BLaER1 treated with 17β-estradiol and CSF1 and Interleukin-3, amounts not matched to agents 10 nM and 100 nM (cell line): ENCODE measurements at regions not wholly inside any gene's neighbourhood (a gene's known extent, or its start where the extent isn't known, plus 50 kb on each side); places are given as distances from the start of the nearest gene placed in this dataset.

Experiments
- H3K27ac ChIP-seq, 11 experiments: shearing (Covaris generic); formaldehyde crosslinking; 2 replicates each; pipeline ENCODE4 v1.8.1; 2022
- H3K27me3 ChIP-seq, 11 experiments: shearing (Covaris generic); formaldehyde crosslinking; 2 replicates each; pipeline ENCODE4 v1.8.1; 2022
- H3K36me3 ChIP-seq, 11 experiments: shearing (Covaris generic); formaldehyde crosslinking; 2 replicates each; pipeline ENCODE4 v1.8.1; 2022
- H3K4me1 ChIP-seq, 10 experiments: shearing (Covaris generic); formaldehyde crosslinking; 2 replicates each; pipeline ENCODE4 v1.8.1; 2022
- H3K4me2 ChIP-seq, 11 experiments: shearing (Covaris generic); formaldehyde crosslinking; 2 replicates each; pipeline ENCODE4 v1.8.1; 2022
- H3K4me3 ChIP-seq, 10 experiments: shearing (Covaris generic); formaldehyde crosslinking; 2 replicates each; pipeline ENCODE4 v1.8.1; 2022
- H3K9ac ChIP-seq, 11 experiments: shearing (Covaris generic); formaldehyde crosslinking; 2 replicates each; pipeline ENCODE4 v1.8.1; 2022
- H3K9me3 ChIP-seq, 11 experiments: shearing (Covaris generic); formaldehyde crosslinking; replicated peaks in 1 of 11; 2 replicates each; pipeline ENCODE4 v1.8.1; 2022
- H4K20me1 ChIP-seq, 11 experiments: shearing (Covaris generic); formaldehyde crosslinking; 2 replicates each; pipeline ENCODE4 v1.8.1; 2022
- Cebpa-rat ChIP-seq, 11 experiments: shearing (Covaris generic); IDR thresholded peaks; 2 replicates each; pipeline ENCODE4 v1.8.1; 2022

GRCh38 chr3:89847955-89848354, 740.5 kb downstream of the EPHA3 start:
- H3K4me3 ChIP-seq, result no peak overlapping the region
- no peak for TF ChIP-seq Cebpa-rat (IDR thresholded peaks at IDR 0.05)
- no peaks in the 10 kb centered on the region for H3K27me3 ChIP-seq
- H3K9me3 ChIP-seq, result no peaks in the 10 kb centered on the region
- no peaks in the 10 kb centered on the region for H4K20me1 ChIP-seq
- no peaks in the 10 kb centered on the region for H3K4me1 ChIP-seq
- H3K9ac ChIP-seq, result no peak overlapping the region
- no peak overlapping the region for H3K4me2 ChIP-seq
- no peaks in the 10 kb centered on the region for H3K36me3 ChIP-seq
- H3K27ac ChIP-seq, result no peak overlapping the region

DNA sequence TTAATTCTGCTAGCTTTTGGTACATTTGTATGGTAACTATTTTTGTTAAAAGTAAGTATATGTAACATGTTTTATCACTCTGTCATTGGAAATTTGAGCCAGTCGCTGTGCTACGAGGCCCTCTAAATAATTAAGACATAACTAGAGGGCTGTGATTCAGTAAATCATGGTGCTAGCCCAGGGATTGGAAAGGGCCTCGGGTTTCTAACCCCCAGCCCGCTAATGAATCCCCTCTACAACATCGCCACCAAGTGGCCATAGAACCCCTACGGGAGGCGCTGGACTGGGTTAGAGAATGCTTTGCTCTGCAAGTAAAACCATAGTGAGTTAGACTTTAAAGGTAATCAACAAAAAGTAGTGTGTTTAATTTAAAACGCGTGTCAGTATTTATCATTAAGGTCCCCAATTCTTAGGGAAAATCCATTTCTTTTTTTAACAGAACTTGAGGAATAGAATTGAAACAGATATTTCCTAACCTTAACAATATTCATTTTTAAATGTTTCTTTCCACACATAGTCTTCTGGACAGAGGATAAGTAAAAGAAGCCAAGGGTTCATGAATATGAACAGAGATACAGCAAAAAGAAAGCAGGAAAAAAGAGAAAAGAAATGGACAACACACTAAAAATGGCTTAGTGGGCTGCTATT, 744.7 kb downstream of the EPHA3 start:
- no peak overlapping the region for H3K4me3 ChIP-seq
- no peak overlapping the region for H3K4me2 ChIP-seq
- H3K4me1 ChIP-seq, result no peaks in the 10 kb centered on the region
- no peaks in the 10 kb centered on the region for H3K9me3 ChIP-seq
- no peaks in the 10 kb centered on the region for H4K20me1 ChIP-seq
- H3K36me3 ChIP-seq, result no peaks in the 10 kb centered on the region
- no peak for TF ChIP-seq Cebpa-rat (IDR thresholded peaks at IDR 0.05)
- no peak overlapping the region for H3K9ac ChIP-seq
- no peaks in the 10 kb centered on the region for H3K27me3 ChIP-seq
- no peak overlapping the region for H3K27ac ChIP-seq

- Histone ChIP-seq H3K9me3 (no peaks in the 10 kb centered on the region), H4K20me1 (no peaks in the 10 kb centered on the region), H3K27ac (no peak overlapping the region), H3K9ac (no peak overlapping the region), H3K27me3 (no peaks in the 10 kb centered on the region), H3K4me2 (no peak overlapping the region), H3K36me3 (no peaks in the 10 kb centered on the region), H3K4me3 (no peak overlapping the region), H3K4me1 (no peaks in the 10 kb centered on the region)
- TF ChIP-seq Cebpa-rat (IDR thresholded peaks at IDR 0.05), result no peak
Observed at GRCh38 chr3:89859757-89860156, 752.3 kb downstream of the EPHA3 start.

DNA sequence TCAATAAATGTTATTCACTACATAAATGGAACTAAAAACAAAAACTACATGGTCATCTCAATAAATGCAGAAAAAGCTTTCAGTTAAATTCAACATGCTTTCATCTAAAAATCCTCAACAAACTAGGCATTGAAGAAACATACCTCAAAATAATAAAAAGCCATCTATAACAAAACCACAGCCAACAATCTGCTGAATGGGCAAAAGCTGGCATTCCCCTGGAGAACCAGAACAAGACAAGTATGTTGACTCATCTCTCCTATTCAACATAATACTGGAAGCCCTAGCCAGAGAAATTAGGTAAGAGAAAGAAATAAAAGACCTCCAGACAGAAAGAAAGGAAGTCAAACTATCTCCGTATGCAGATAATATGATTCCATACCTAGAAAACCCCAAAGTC, 759.9 kb downstream of the EPHA3 start:
- no peaks in the 10 kb centered on the region for H3K27me3 ChIP-seq
- no peaks in the 10 kb centered on the region for H3K36me3 ChIP-seq
- no peak overlapping the region for H3K4me3 ChIP-seq
- no peak overlapping the region for H3K4me2 ChIP-seq
- TF ChIP-seq Cebpa-rat (IDR thresholded peaks at IDR 0.05), result no peak
- H3K9me3 ChIP-seq, result no peaks in the 10 kb centered on the region
- H3K27ac ChIP-seq, result no peak overlapping the region
- H3K4me1 ChIP-seq, result no peaks in the 10 kb centered on the region
- no peaks in the 10 kb centered on the region for H4K20me1 ChIP-seq
- no peak overlapping the region for H3K9ac ChIP-seq

DNA sequence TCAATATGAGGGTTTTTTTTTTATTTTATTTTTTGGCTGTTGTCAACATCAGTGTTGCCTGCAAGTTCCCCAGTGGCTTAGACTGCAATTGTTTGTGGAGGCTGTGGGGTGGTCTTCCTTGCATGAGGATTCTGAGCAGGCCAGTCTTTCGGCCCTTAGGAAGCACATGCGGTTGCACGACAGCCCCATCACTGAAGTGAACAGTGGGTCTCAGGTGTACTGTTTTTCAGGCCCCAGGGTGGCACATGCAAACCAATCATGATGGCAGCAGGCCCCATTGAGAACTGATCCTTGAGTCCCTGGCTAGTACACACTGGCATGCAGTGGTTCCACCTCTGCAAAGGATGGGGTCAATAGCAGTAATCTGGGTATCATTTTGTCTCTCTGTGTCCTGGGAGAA, 768.7 kb downstream of the EPHA3 start:
- no peak overlapping the region for H3K9ac ChIP-seq
- no peak for TF ChIP-seq Cebpa-rat (IDR thresholded peaks at IDR 0.05)
- no peaks in the 10 kb centered on the region for H3K36me3 ChIP-seq
- no peaks in the 10 kb centered on the region for H3K27me3 ChIP-seq
- H4K20me1 ChIP-seq, result no peaks in the 10 kb centered on the region
- no peaks in the 10 kb centered on the region for H3K4me1 ChIP-seq
- no peak overlapping the region for H3K27ac ChIP-seq
- H3K4me2 ChIP-seq, result no peak overlapping the region
- H3K4me3 ChIP-seq, result no peak overlapping the region
- H3K9me3 ChIP-seq, result no peaks in the 10 kb centered on the region

DNA sequence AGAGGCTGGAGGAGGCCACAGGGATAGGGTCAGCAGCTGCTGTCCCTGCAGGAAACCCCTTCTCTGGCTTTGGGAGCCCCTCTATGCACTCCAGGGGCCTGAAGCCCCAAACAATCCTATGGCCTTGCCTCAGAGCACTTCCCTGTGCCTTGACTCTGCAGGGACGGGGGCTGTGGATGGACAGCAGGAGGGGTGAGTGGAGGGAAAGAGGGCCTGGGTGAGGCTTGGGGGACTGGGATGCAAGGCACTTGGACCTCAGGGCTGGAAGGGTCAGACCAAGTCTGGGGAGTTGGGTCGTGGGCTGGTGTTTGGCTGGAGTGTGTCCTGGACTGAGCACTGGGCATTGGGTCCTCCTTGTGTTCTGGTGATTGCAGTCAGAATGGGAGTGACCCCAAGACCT, 769.8 kb downstream of the EPHA3 start:
- H3K36me3 ChIP-seq, result no peaks in the 10 kb centered on the region

DNA sequence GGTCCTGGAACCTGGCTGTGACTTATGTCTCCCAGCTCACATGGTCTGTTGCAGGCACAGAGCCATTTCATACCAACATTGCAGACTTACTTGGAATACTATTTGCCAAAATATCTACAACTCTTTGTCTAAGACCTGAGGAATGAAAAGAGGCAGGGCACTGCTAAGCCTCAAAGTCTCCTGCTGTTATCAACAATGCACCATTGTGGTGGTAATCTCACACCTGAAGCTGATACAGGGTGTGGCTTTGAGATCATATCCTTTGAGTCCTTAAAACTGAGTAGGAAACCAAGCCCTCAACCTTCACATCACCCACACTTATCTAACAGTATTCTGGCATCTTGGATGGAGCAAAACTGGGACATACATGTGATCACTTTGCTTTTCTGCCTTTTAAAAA, 782.0 kb downstream of the EPHA3 start:
- no peak overlapping the region for H3K9ac ChIP-seq
- no peaks in the 10 kb centered on the region for H3K36me3 ChIP-seq
- no peaks in the 10 kb centered on the region for H3K27me3 ChIP-seq
- no peak overlapping the region for H3K4me3 ChIP-seq
- no peaks in the 10 kb centered on the region for H3K4me1 ChIP-seq
- no peak overlapping the region for H3K4me2 ChIP-seq
- no peak overlapping the region for H3K27ac ChIP-seq
- no peaks in the 10 kb centered on the region for H4K20me1 ChIP-seq
- TF ChIP-seq Cebpa-rat (IDR thresholded peaks at IDR 0.05), result no peak
- H3K9me3 ChIP-seq, result peaks cover 0 to 10% (median 7%) of the 10 kb centered on the region in 11 experiments; a peak in 13 of 22 replicates

More for the DNA sequence above, 769.8 kb downstream of the EPHA3 start:
- TF ChIP-seq Cebpa-rat (IDR thresholded peaks at IDR 0.05), result no peak
- no peaks in the 10 kb centered on the region for H3K27me3 ChIP-seq
- no peak overlapping the region for H3K9ac ChIP-seq
- H3K27ac ChIP-seq, result no peak overlapping the region
- H3K9me3 ChIP-seq, result no peaks in the 10 kb centered on the region
- no peaks in the 10 kb centered on the region for H4K20me1 ChIP-seq
- H3K4me1 ChIP-seq, result no peaks in the 10 kb centered on the region
- H3K4me3 ChIP-seq, result no peak overlapping the region
- no peak overlapping the region for H3K4me2 ChIP-seq

DNA sequence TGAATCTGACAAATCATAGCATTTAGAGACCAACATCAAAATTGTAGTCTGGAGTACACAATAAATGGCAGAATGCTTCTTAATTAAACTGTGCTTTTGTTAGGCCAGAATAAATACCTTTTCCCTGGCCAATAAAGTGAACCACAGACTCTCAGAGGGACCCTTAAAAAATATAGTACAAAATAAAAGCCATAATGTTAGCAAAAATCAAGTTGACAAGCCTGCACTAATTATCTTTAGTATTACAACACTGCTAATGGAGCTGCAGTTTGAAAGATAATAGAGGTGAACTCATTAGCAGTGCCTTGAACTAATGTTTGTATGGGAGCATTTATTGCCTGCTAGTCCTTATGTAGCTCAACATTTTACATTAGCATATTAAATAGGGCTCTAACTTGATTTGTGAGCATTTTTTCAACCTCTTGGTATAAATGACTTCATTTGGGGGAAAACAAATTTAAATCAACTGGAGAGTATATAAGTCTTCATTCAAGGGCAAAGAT, 801.3 kb downstream of the EPHA3 start:
- no peak overlapping the region for H3K9ac ChIP-seq
- no peaks in the 10 kb centered on the region for H3K36me3 ChIP-seq
- no peaks in the 10 kb centered on the region for H3K27me3 ChIP-seq
- no peak for TF ChIP-seq Cebpa-rat (IDR thresholded peaks at IDR 0.05)
- H4K20me1 ChIP-seq, result no peaks in the 10 kb centered on the region
- H3K4me2 ChIP-seq, result no peak overlapping the region
- no peak overlapping the region for H3K4me3 ChIP-seq
- H3K4me1 ChIP-seq, result no peaks in the 10 kb centered on the region
- H3K27ac ChIP-seq, result no peak overlapping the region
- peaks cover 0 to 6% (median 0%) of the 10 kb centered on the region in 11 experiments; a peak in 3 of 22 replicates for H3K9me3 ChIP-seq

GRCh38 chr3:89912031-89912430, 804.6 kb downstream of the EPHA3 start:
- H3K4me3 ChIP-seq, result no peak overlapping the region
- H3K9ac ChIP-seq, result no peak overlapping the region
- no peak overlapping the region for H3K4me2 ChIP-seq
- H3K27me3 ChIP-seq, result no peaks in the 10 kb centered on the region
- TF ChIP-seq Cebpa-rat (IDR thresholded peaks at IDR 0.05), result no peak
- no peak overlapping the region for H3K27ac ChIP-seq
- peaks cover 0 to 4% (median 0%) of the 10 kb centered on the region in 11 experiments; a peak in 1 of 22 replicates for H3K9me3 ChIP-seq
- H3K4me1 ChIP-seq, result no peaks in the 10 kb centered on the region
- H3K36me3 ChIP-seq, result no peaks in the 10 kb centered on the region
- no peaks in the 10 kb centered on the region for H4K20me1 ChIP-seq

GRCh38 chr3:89923921-89924610, 816.6 kb downstream of the EPHA3 start:
- H3K27ac ChIP-seq, result no peak overlapping the region
- H3K4me3 ChIP-seq, result no peak overlapping the region
- no peak overlapping the region for H3K9ac ChIP-seq
- no peak for TF ChIP-seq Cebpa-rat (IDR thresholded peaks at IDR 0.05)
- H3K4me1 ChIP-seq, result no peaks in the 10 kb centered on the region
- H3K36me3 ChIP-seq, result no peaks in the 10 kb centered on the region
- H4K20me1 ChIP-seq, result no peaks in the 10 kb centered on the region
- no peaks in the 10 kb centered on the region for H3K9me3 ChIP-seq
- no peak overlapping the region for H3K4me2 ChIP-seq
- no peaks in the 10 kb centered on the region for H3K27me3 ChIP-seq
